PC-9 (cell line): ENCODE measurements at regions not wholly inside any gene's neighbourhood (a gene's known extent, or its start where the extent isn't known, plus 50 kb on each side); places are given as distances from the start of the nearest gene placed in this dataset.
"Not testable (repeated sequence)": the region's sequence is repeated elsewhere in the genome, so short reads cannot be mapped to it uniquely, and the experiment has no call there.

Source experiments
- BruUV-seq: library from RNA; stranded (reverse); fragments of 400-500 nt; replicated peaks from 2 replicates; lab custom pipeline; 2021; lab: Mats Ljungman, UMichigan
- CTCF ChIA-PET: fragments of 300-600 bp; sonication (Branson Sonifier 250); formaldehyde crosslinking; loops from one replicate; lab custom pipeline; 2022; ENCODE audit warnings: antibody characterized with exemption; lab: Charles Lee
- POLR2A ChIA-PET: fragments of 300-600 bp; sonication (Branson Sonifier 250); formaldehyde crosslinking; loops from one replicate; lab custom pipeline; 2022; ENCODE audit warnings: antibody characterized with exemption; ENCODE audit not compliant: unreplicated experiment; lab: Charles Lee
- DNase-seq, 2 experiments: peaks; one replicate each; pipeline versions ENCODE4 v3.0.0 to v3.0.0-alpha.2; 2015 to 2022; ENCODE audit warnings: mixed read lengths in 1 of 2
- H2AFZ ChIP-seq: fragments of 200-600 bp; sonication (generic); 2 replicates; pipeline ENCODE4 v1.8.1; 2017; ENCODE audit warnings: antibody characterized with exemption
- H3F3A ChIP-seq: fragments of 200-600 bp; sonication (generic); 2 replicates; pipeline ENCODE4 v1.8.1; 2017; ENCODE audit warnings: antibody characterized with exemption, mild to moderate bottlenecking, low read depth; ENCODE audit not compliant: insufficient read depth
- H3K27ac ChIP-seq: fragments of 200-600 bp; sonication (generic); 2 replicates; pipeline ENCODE4 v1.6.1; 2016; ENCODE audit warnings: mixed run types
- H3K27me3 ChIP-seq: fragments of 200-600 bp; sonication (generic); 2 replicates; pipeline ENCODE4 v1.6.1; 2016; ENCODE audit warnings: low read depth, mixed run types; ENCODE audit not compliant: insufficient read depth
- H3K36me3 ChIP-seq: fragments of 200-600 bp; sonication (generic); 2 replicates; pipeline ENCODE4 v1.6.1; 2016; ENCODE audit warnings: low read depth, mixed run types
- H3K4me1 ChIP-seq: fragments of 200-600 bp; sonication (generic); replicated peaks from 2 replicates; pipeline ENCODE4 v1.6.1; 2016; ENCODE audit warnings: mixed run types; ENCODE audit not compliant: insufficient read depth
- H3K4me2 ChIP-seq: fragments of 200-600 bp; sonication (generic); 2 replicates; pipeline ENCODE4 v1.6.1; 2017; ENCODE audit warnings: mixed run types
- H3K4me3 ChIP-seq: fragments of 200-600 bp; sonication (generic); 2 replicates; pipeline ENCODE4 v1.6.1; 2016; ENCODE audit warnings: mixed run types
- H3K79me2 ChIP-seq: fragments of 200-600 bp; sonication (generic); 2 replicates; pipeline ENCODE4 v1.6.1; 2017; ENCODE audit warnings: low read depth, mixed run types
- H3K9me2 ChIP-seq: fragments of 200-600 bp; sonication (generic); 2 replicates; pipeline ENCODE4 v1.8.1; 2017; ENCODE audit warnings: mild to moderate bottlenecking; ENCODE audit not compliant: insufficient read depth
- H3K9me3 ChIP-seq: fragments of 200-600 bp; sonication (generic); 2 replicates; pipeline ENCODE4 v1.8.1; 2016; ENCODE audit warnings: low read depth; ENCODE audit not compliant: insufficient read depth
- H4K20me1 ChIP-seq: fragments of 200-600 bp; sonication (generic); 2 replicates; pipeline ENCODE4 v1.8.1; 2017; ENCODE audit not compliant: insufficient read depth
- CTCF ChIP-seq: fragments of 200-600 bp; sonication (generic); conservative IDR thresholded peaks from 2 replicates; pipeline ENCODE4 v1.6.1; 2017; ENCODE audit warnings: mixed run types, antibody characterized with exemption, mild to moderate bottlenecking, moderate library complexity
- EZH2 ChIP-seq: fragments of 200-600 bp; sonication (generic); IDR thresholded peaks from 2 replicates; pipeline ENCODE4 v1.8.0; 2017; ENCODE audit warnings: antibody characterized with exemption, low read depth
- intact Hi-C: fragments of 100-400 bp; cut with micrococcal nuclease; formaldehyde crosslinking; loops from one replicate; pipeline ENCODE4 v1.10.0; 2022; ENCODE audit not compliant: unreplicated experiment

- Histone ChIP-seq H3K9me3 (no peaks in the 10 kb centered on the region), H3K27ac (no peak overlapping the region), H3K9me2 (no peaks in the 10 kb centered on the region), H3K4me3 (no peak overlapping the region), H3K4me2 (no peak overlapping the region), H3K79me2 (no peaks in the 10 kb centered on the region), H4K20me1 (no peaks in the 10 kb centered on the region), H2AFZ (no peak overlapping the region), H3K36me3 (no peaks in the 10 kb centered on the region), H3F3A (no peaks in the 10 kb centered on the region), H3K4me1 (no peaks in the 10 kb centered on the region), H3K27me3 (no peaks in the 10 kb centered on the region)
- TF ChIP-seq EZH2 (no peak), CTCF (no peak)
- BruUV-seq = no TSS peak
- intact Hi-C loops = no loop called here
- POLR2A ChIA-PET = no interaction called here
- CTCF ChIA-PET = no interaction called here
- DNase-seq = no peak
Observed at GRCh38 chr6:6491761-6492160, 96.8 kb upstream of the LY86 start.

- ChIA-PET POLR2A (no interaction called here), CTCF (no interaction called here)
- intact Hi-C loops = no loop called here
- no peaks in the 10 kb centered on the region for H3K4me1 ChIP-seq
- no peak for DNase-seq
- H3K27ac ChIP-seq = no peak overlapping the region
- H3F3A ChIP-seq = no peaks in the 10 kb centered on the region
- no peaks in the 10 kb centered on the region for H3K27me3 ChIP-seq
- H2AFZ ChIP-seq = no peak overlapping the region
- no peaks in the 10 kb centered on the region for H3K9me3 ChIP-seq
- no peak overlapping the region for H3K4me3 ChIP-seq
- no TSS peak for BruUV-seq
- no peaks in the 10 kb centered on the region for H4K20me1 ChIP-seq
- no peak overlapping the region for H3K4me2 ChIP-seq
- no peaks in the 10 kb centered on the region for H3K36me3 ChIP-seq
- H3K79me2 ChIP-seq = no peaks in the 10 kb centered on the region
- TF ChIP-seq CTCF (no peak), EZH2 (no peak)
- H3K9me2 ChIP-seq = no peaks in the 10 kb centered on the region
Observed at GRCh38 chr6:6492675-6493074, 95.8 kb upstream of the LY86 start.

GRCh38 chr6:6494139-6494538 is 94.4 kb upstream of the LY86 start:
- POLR2A ChIA-PET, intact Hi-C loops, H3K27me3 ChIP-seq: not testable (repeated sequence)

GRCh38 chr6:6494677-6495076 is 93.8 kb upstream of the LY86 start:
- CTCF ChIA-PET = interaction anchor here (0.6 kb wide), 1 partner anchor 1001 kb away, joined by 5 read pairs; no protein-coding TSS in a partner anchor
- intact Hi-C loops = no loop called here
- Histone ChIP-seq H3K79me2 (no peaks in the 10 kb centered on the region), H3K4me2 (no peak overlapping the region), H3K9me2 (no peaks in the 10 kb centered on the region), H2AFZ (no peak overlapping the region), H3K9me3 (no peaks in the 10 kb centered on the region), H3K36me3 (no peaks in the 10 kb centered on the region), H3F3A (no peaks in the 10 kb centered on the region), H3K27ac (no peak overlapping the region), H3K4me1 (no peaks in the 10 kb centered on the region), H4K20me1 (no peaks in the 10 kb centered on the region), H3K4me3 (no peak overlapping the region), H3K27me3 (no peaks in the 10 kb centered on the region; the same call in 1 of the 2 replicates)
- POLR2A ChIA-PET = no interaction called here
- BruUV-seq = no TSS peak
- DNase-seq = no peak
- TF ChIP-seq CTCF = no peak; the same call in 1 of the 2 replicates
- no peak for TF ChIP-seq EZH2

More at GRCh38 chr6:6494139-6494538, 94.4 kb upstream of the LY86 start:
- H3K36me3 ChIP-seq, H3K9me2 ChIP-seq, H3K4me3 ChIP-seq, H3K79me2 ChIP-seq, H3K27ac ChIP-seq, H3K4me2 ChIP-seq, BruUV-seq, H2AFZ ChIP-seq, DNase-seq, H3K4me1 ChIP-seq, H4K20me1 ChIP-seq, H3K9me3 ChIP-seq, H3F3A ChIP-seq: not testable (repeated sequence)
- CTCF ChIA-PET = interaction anchor here (0.6 kb wide), 1 partner anchor 1000 kb away, joined by 5 read pairs; no protein-coding TSS in a partner anchor
